OCI-LY1 (cell line): ENCODE measurements at regions not wholly inside any gene's neighbourhood (a gene's known extent, or its start where the extent isn't known, plus 50 kb on each side); places are given as distances from the start of the nearest gene placed in this dataset.

ENCODE experiments used
- H2AFZ ChIP-seq: fragments of 200-600 bp; sonication (generic), shearing (Covaris generic); 2 replicates; pipeline ENCODE4 v1.6.0; 2014; ENCODE audit warnings: antibody characterized with exemption, mild to moderate bottlenecking, low read length
- H3F3A ChIP-seq: fragments of 200-600 bp; sonication (generic), shearing (Covaris generic); 2 replicates; pipeline ENCODE4 v1.6.0; 2014; ENCODE audit warnings: mild to moderate bottlenecking, antibody characterized with exemption, low read length, moderate library complexity; ENCODE audit not compliant: insufficient read depth
- H3K27ac ChIP-seq: fragments of 200-600 bp; sonication (generic); 2 replicates; pipeline ENCODE4 v1.5.1; 2014; ENCODE audit warnings: low read length, mixed run types, mild to moderate bottlenecking, low read depth; ENCODE audit not compliant: poor library complexity, severe bottlenecking
- H3K27me3 ChIP-seq: fragments of 200-600 bp; sonication (generic); 2 replicates; pipeline ENCODE4 v1.6.0; 2014; ENCODE audit warnings: antibody characterized with exemption, mild to moderate bottlenecking, low read length, moderate library complexity; ENCODE audit not compliant: insufficient read depth
- H3K36me3 ChIP-seq: fragments of 200-600 bp; sonication (generic); 2 replicates; pipeline ENCODE4 v1.6.1; 2014; ENCODE audit warnings: mild to moderate bottlenecking, antibody characterized with exemption, low read length, moderate library complexity, mixed read lengths; ENCODE audit not compliant: insufficient read depth
- H3K4me1 ChIP-seq: fragments of 200-600 bp; sonication (generic); 2 replicates; pipeline ENCODE4 v1.5.1; 2014; ENCODE audit warnings: mild to moderate bottlenecking, low read length, moderate library complexity; ENCODE audit not compliant: insufficient read depth, severe bottlenecking
- H3K4me2 ChIP-seq: fragments of 200-600 bp; sonication (generic), shearing (Covaris generic); 2 replicates; pipeline ENCODE4 v1.6.1; 2014; ENCODE audit warnings: low read length
- H3K4me3 ChIP-seq: fragments of 200-600 bp; sonication (generic); 2 replicates; pipeline ENCODE4 v1.5.1; 2014; ENCODE audit warnings: low read length, low read depth, mild to moderate bottlenecking, mixed read lengths; ENCODE audit not compliant: poor library complexity, severe bottlenecking
- H3K79me2 ChIP-seq: fragments of 200-600 bp; shearing (Covaris generic); 2 replicates; pipeline ENCODE4 v1.6.1; 2016; ENCODE audit warnings: mixed run types, low read length, mixed read lengths; ENCODE audit not compliant: insufficient read depth
- H3K9ac ChIP-seq: fragments of 200-600 bp; sonication (generic), shearing (Covaris generic); 2 replicates; pipeline ENCODE4 v1.6.1; 2014; ENCODE audit warnings: mild to moderate bottlenecking, low read length, mixed read lengths
- H3K9me2 ChIP-seq: fragments of 200-600 bp; sonication (generic), shearing (Covaris generic); 2 replicates; pipeline ENCODE4 v1.6.1; 2014; ENCODE audit warnings: low read depth, mild to moderate bottlenecking, low read length, mixed read lengths
- H3K9me3 ChIP-seq: fragments of 200-600 bp; shearing (Covaris generic); 2 replicates; pipeline ENCODE4 v1.6.1; 2014; ENCODE audit warnings: low read length, mixed read lengths
- H4K20me1 ChIP-seq: fragments of 200-600 bp; sonication (generic), shearing (Covaris generic); 2 replicates; pipeline ENCODE4 v1.6.0; 2016; ENCODE audit warnings: mild to moderate bottlenecking, low read length; ENCODE audit not compliant: insufficient read depth
- CTCF ChIP-seq: fragments of 200-600 bp; sonication (generic), shearing (Covaris generic); IDR thresholded peaks from 2 replicates; pipeline ENCODE4 v1.5.1; 2017; ENCODE audit warnings: mild to moderate bottlenecking, antibody characterized with exemption, low read length, moderate library complexity, mixed read lengths
- EZH2 ChIP-seq: fragments of 200-600 bp; sonication (generic), shearing (Covaris generic); IDR thresholded peaks from 2 replicates; pipeline ENCODE4 v1.8.0; 2017; ENCODE audit warnings: borderline replicate concordance, mixed run types, mild to moderate bottlenecking, antibody characterized with exemption, low read length, moderate library complexity, mixed read lengths

DNA sequence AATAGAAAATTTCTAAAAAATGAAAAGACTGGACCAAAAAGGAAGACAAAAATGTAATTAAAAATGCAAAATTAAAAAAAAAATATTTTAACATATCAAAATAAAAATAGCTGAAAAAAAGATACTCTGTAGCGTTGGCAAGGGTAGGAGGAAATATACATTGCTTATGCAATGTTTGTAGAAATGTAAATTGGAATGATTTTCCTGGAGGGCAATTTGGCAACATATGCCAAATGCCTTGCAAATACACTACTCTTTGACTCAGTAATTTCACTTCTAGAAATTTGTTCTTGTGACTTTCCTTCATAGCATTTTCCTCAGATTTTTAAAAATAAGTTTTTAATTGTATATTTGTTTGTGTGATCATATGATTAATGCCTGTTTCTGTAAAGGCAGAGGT, 296.6 kb downstream of the ZNF621 start:
- Histone ChIP-seq H4K20me1 (no peaks in the 10 kb centered on the region), H3K27ac (no peak overlapping the region), H3K9ac (no peak overlapping the region), H3K9me3 (no peaks in the 10 kb centered on the region), H3K79me2 (no peaks in the 10 kb centered on the region), H3K4me1 (no peaks in the 10 kb centered on the region), H2AFZ (no peak overlapping the region), H3K4me3 (no peak overlapping the region), H3K4me2 (no peak overlapping the region), H3K9me2 (peaks cover 3% of the 10 kb centered on the region; the same call in 1 of the 2 replicates), H3F3A (no peaks in the 10 kb centered on the region), H3K27me3 (no peaks in the 10 kb centered on the region), H3K36me3 (no peaks in the 10 kb centered on the region)
- TF ChIP-seq EZH2: no peak
- no peak for TF ChIP-seq CTCF

- H3K27me3 ChIP-seq: no peaks in the 10 kb centered on the region
- no peak overlapping the region for H2AFZ ChIP-seq
- no peak overlapping the region for H3K4me3 ChIP-seq
- H3K4me2 ChIP-seq: no peak overlapping the region
- no peaks in the 10 kb centered on the region for H4K20me1 ChIP-seq
- H3K79me2 ChIP-seq: no peaks in the 10 kb centered on the region
- H3K27ac ChIP-seq: no peak overlapping the region
- no peak for TF ChIP-seq CTCF
- no peak for TF ChIP-seq EZH2
- H3K9me3 ChIP-seq: no peaks in the 10 kb centered on the region
- H3K9me2 ChIP-seq: peaks cover 3% of the 10 kb centered on the region; the same call in 1 of the 2 replicates
- H3K36me3 ChIP-seq: no peaks in the 10 kb centered on the region
- no peak overlapping the region for H3K9ac ChIP-seq
- H3K4me1 ChIP-seq: no peaks in the 10 kb centered on the region
- no peaks in the 10 kb centered on the region for H3F3A ChIP-seq
Measured at GRCh38 chr3:40827226-40827625, 302.5 kb downstream of the ZNF621 start.

DNA sequence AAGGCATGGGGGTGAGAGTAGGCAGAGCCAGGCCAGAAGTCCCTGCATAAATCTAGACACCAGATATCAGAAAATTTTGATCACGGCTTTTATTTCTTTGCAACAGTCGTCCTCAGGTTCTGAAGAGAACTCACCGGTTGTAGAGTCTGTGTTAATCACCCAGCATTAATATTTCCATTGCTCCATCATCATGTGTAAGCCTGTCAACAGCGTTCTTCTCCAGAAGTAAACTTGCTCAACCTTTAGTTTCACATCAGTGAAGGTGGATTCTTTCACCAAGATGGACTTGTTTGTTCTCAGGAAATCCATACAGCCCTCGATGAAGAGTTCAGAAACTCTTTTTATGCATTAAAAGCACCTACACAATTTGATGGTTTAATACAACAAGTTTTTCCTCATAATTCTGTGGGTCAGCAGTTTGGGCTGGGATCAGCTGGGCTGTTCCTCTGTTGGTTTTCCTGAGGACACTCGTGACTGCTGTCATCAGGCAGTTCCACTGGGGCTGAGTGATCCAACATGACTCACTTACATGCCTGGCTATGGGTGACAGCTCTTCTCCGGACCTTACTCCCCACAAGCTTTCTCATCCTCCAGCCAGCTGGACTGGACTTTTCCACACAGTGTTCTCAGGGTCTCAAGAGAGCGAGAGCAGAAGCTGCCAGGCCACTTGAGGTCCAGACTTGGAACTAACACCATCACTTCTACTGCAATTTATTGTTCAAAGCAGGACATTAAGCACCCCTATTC, 303.4 kb downstream of the ZNF621 start:
- Histone ChIP-seq H2AFZ (no peak overlapping the region), H3K9ac (no peak overlapping the region)

More for the DNA sequence above, 303.4 kb downstream of the ZNF621 start:
- peaks cover 3% of the 10 kb centered on the region; the same call in 1 of the 2 replicates for H3K9me2 ChIP-seq
- no peaks in the 10 kb centered on the region for H3F3A ChIP-seq
- H3K4me3 ChIP-seq: no peak overlapping the region
- H3K4me2 ChIP-seq: no peak overlapping the region
- TF ChIP-seq EZH2: no peak
- no peak for TF ChIP-seq CTCF
- H3K79me2 ChIP-seq: no peaks in the 10 kb centered on the region
- H3K9me3 ChIP-seq: no peaks in the 10 kb centered on the region
- H3K4me1 ChIP-seq: no peaks in the 10 kb centered on the region
- no peaks in the 10 kb centered on the region for H3K36me3 ChIP-seq
- H3K27me3 ChIP-seq: no peaks in the 10 kb centered on the region
- no peak overlapping the region for H3K27ac ChIP-seq
- H4K20me1 ChIP-seq: no peaks in the 10 kb centered on the region
